A549 (cell line): ENCODE measurements at regions not wholly inside any gene's neighbourhood (a gene's known extent, or its start where the extent isn't known, plus 50 kb on each side); places are given as distances from the start of the nearest gene placed in this dataset.

Source experiments
- BHLHE40 ChIP-seq: IDR thresholded peaks from 2 replicates; pipeline ENCODE4 v1.6.1; 2012; ENCODE audit warnings: low read depth, low read length, inconsistent platforms
- CHD4 ChIP-seq: fragments of 200-600 bp; sonication (generic); IDR thresholded peaks from 2 replicates; pipeline ENCODE4 v1.6.1; 2016; ENCODE audit warnings: antibody characterized with exemption, mild to moderate bottlenecking, borderline replicate concordance
- CTCF ChIP-seq: fragments of >200 bp; sonication (Bioruptor Twin); formaldehyde crosslinking; IDR thresholded peaks from 3 replicates; pipeline ENCODE4 v1.5.1; 2016
- E2F6 ChIP-seq: IDR thresholded peaks from 2 replicates; pipeline ENCODE4 v1.6.1; 2012; ENCODE audit warnings: low read depth, borderline replicate concordance
- EP300 ChIP-seq, 2 experiments: fragments of >200 bp; sonication (Bioruptor Twin); formaldehyde crosslinking; IDR thresholded peaks; 2 replicates in 1 of 2; 3 replicates in 1 of 2; pipeline ENCODE4 v1.6.1; 2016 to 2017
- JUN ChIP-seq, 2 experiments: fragments of >200 bp; sonication (Bioruptor Twin); formaldehyde crosslinking; IDR thresholded peaks; 2 replicates in 1 of 2; 3 replicates in 1 of 2; pipeline ENCODE4 v1.6.1; 2016 to 2017
- KDM1A ChIP-seq: fragments of 200-600 bp; sonication (generic); IDR thresholded peaks from 2 replicates; pipeline ENCODE4 v1.6.1; 2016; ENCODE audit warnings: low read depth, mild to moderate bottlenecking
- MAX ChIP-seq: IDR thresholded peaks from 2 replicates; pipeline ENCODE4 v1.6.1; 2012
- MAZ ChIP-seq: fragments of 150-350 bp; IDR thresholded peaks from 2 replicates; pipeline ENCODE4 v1.6.1; 2014; ENCODE audit warnings: antibody characterized with exemption, low read depth, low read length, borderline replicate concordance
- POLR2A ChIP-seq: IDR thresholded peaks from 2 replicates; pipeline ENCODE4 v1.6.1; 2012; ENCODE audit warnings: mild to moderate bottlenecking, low read length
- RAD21 ChIP-seq, 2 experiments: fragments of >200 bp in 1 of 2; sonication (Bioruptor Twin) in 1 of 2; formaldehyde crosslinking in 1 of 2; IDR thresholded peaks in 1 of 2; conservative IDR thresholded peaks in 1 of 2; 2 replicates in 1 of 2; 3 replicates in 1 of 2; pipeline ENCODE4 v1.6.1; 2012 to 2018; ENCODE audit warnings: inconsistent platforms in 1 of 2
- REST ChIP-seq: fragments of 200-600 bp; sonication (generic); IDR thresholded peaks from 2 replicates; pipeline ENCODE4 v1.6.1; 2016; ENCODE audit warnings: antibody characterized with exemption, mild to moderate bottlenecking, moderate library complexity
- RNF2 ChIP-seq: fragments of 200-600 bp; sonication (generic); IDR thresholded peaks from 2 replicates; pipeline ENCODE4 v1.6.1; 2016; ENCODE audit warnings: low read depth, mild to moderate bottlenecking, antibody characterized with exemption, moderate library complexity, borderline replicate concordance
- USF2 ChIP-seq: fragments of 450-650 bp; IDR thresholded peaks from 2 replicates; pipeline ENCODE4 v1.6.1; 2014; ENCODE audit warnings: antibody characterized with exemption

- TF ChIP-seq CHD4, result no peak
- no peak for TF ChIP-seq KDM1A
- no peak for TF ChIP-seq POLR2A
- no peak for TF ChIP-seq CTCF
- no peak for TF ChIP-seq REST
- no peak for TF ChIP-seq MAZ
- TF ChIP-seq USF2, result no peak
- TF ChIP-seq E2F6, result no peak
- no peak for TF ChIP-seq MAX
- no peak for TF ChIP-seq RAD21 (conservative IDR thresholded peaks at IDR 0.05 in 1 of 2, IDR thresholded peaks at IDR 0.05 in 1 of 2)
- no peak for TF ChIP-seq RNF2
- TF ChIP-seq BHLHE40, result no peak
- TF ChIP-seq EP300 (IDR thresholded peaks at IDR 0.05), result no peak
- TF ChIP-seq JUN (IDR thresholded peaks at IDR 0.05), result no peak
These were observed 94.8 kb downstream of the DIRAS3 start for GRCh38 chr1:67955591-67955990.
